HEK293T (cell line): ENCODE measurements at regions not wholly inside any gene's neighbourhood (a gene's known extent, or its start where the extent isn't known, plus 50 kb on each side); places are given as distances from the start of the nearest gene placed in this dataset.

Experiments used
- CTCF ChIA-PET: fragments of 350-600 bp; formaldehyde crosslinking; extraction: SDS; loops from one replicate; lab custom pipeline; 2021; ENCODE audit warnings: antibody characterized with exemption, inconsistent platforms; lab: Yijun Ruan, JAX
- POLR2A ChIA-PET: fragments of 350-600 bp; formaldehyde crosslinking; extraction: SDS; loops from one replicate; lab custom pipeline; 2020; ENCODE audit warnings: antibody characterized with exemption, inconsistent platforms; lab: Yijun Ruan, JAX
- DNase-seq: peaks from one replicate; pipeline ENCODE4 v3.0.0; 2012; ENCODE audit warnings: mixed read lengths; ENCODE audit errors: extremely low spot score
- ARNT ChIP-seq: fragments of 450-650 bp; IDR thresholded peaks from 2 replicates; pipeline ENCODE4 v1.6.1; 2017; ENCODE audit warnings: mild to moderate bottlenecking
- BHLHE40 ChIP-seq: fragments of 450-650 bp; IDR thresholded peaks from 2 replicates; pipeline ENCODE4 v1.6.1; 2016; ENCODE audit warnings: mild to moderate bottlenecking, moderate library complexity, borderline replicate concordance
- CTBP1 ChIP-seq: fragments of 450-650 bp; IDR thresholded peaks from 2 replicates; pipeline ENCODE4 v1.6.1; 2016; ENCODE audit warnings: borderline replicate concordance
- ELF4 ChIP-seq: fragments of 450-650 bp; IDR thresholded peaks from 2 replicates; pipeline ENCODE4 v1.6.1; 2017; ENCODE audit warnings: antibody characterized with exemption
- FOXA1 ChIP-seq: fragments of 450-650 bp; IDR thresholded peaks from 2 replicates; pipeline ENCODE4 v1.6.1; 2016; ENCODE audit warnings: mild to moderate bottlenecking
- FOXK2 ChIP-seq: fragments of 450-650 bp; IDR thresholded peaks from 2 replicates; pipeline ENCODE4 v1.6.1; 2016; ENCODE audit warnings: mild to moderate bottlenecking
- FOXM1 ChIP-seq: fragments of 450-650 bp; IDR thresholded peaks from 2 replicates; pipeline ENCODE4 v1.6.1; 2017; ENCODE audit warnings: mild to moderate bottlenecking, borderline replicate concordance
- HDGF ChIP-seq: fragments of 450-650 bp; IDR thresholded peaks from 2 replicates; pipeline ENCODE4 v1.6.1; 2017; ENCODE audit warnings: antibody characterized with exemption, borderline replicate concordance
- L3MBTL2 ChIP-seq: fragments of 450-650 bp; conservative IDR thresholded peaks from 2 replicates; pipeline ENCODE4 v1.6.1; 2016; ENCODE audit warnings: mild to moderate bottlenecking
- LEF1 ChIP-seq: fragments of 450-650 bp; IDR thresholded peaks from 2 replicates; pipeline ENCODE4 v1.6.1; 2017; ENCODE audit warnings: mild to moderate bottlenecking, borderline replicate concordance
- NFRKB ChIP-seq: fragments of 450-650 bp; IDR thresholded peaks from 2 replicates; pipeline ENCODE4 v1.6.1; 2016; ENCODE audit warnings: mild to moderate bottlenecking, moderate library complexity
- PKNOX1 ChIP-seq: fragments of 450-650 bp; IDR thresholded peaks from 2 replicates; pipeline ENCODE4 v1.6.1; 2016
- SP1 ChIP-seq: fragments of 450-650 bp; IDR thresholded peaks from 2 replicates; pipeline ENCODE4 v1.6.1; 2017
- SUZ12 ChIP-seq: fragments of 450-650 bp; IDR thresholded peaks from 2 replicates; pipeline ENCODE4 v1.6.1; 2016; ENCODE audit warnings: mild to moderate bottlenecking
- TARDBP ChIP-seq: fragments of 450-650 bp; IDR thresholded peaks from 2 replicates; pipeline ENCODE4 v1.6.1; 2016
- ZNF384 ChIP-seq: fragments of 450-650 bp; IDR thresholded peaks from 2 replicates; pipeline ENCODE4 v1.6.1; 2016

- DNase-seq: no peak
- ChIA-PET CTCF (interaction anchor here (0.6 to 1.2 kb wide), 2 partner anchors 183 to 267 kb away, joined by 3 to 4 read pairs; no protein-coding TSS in a partner anchor), POLR2A (interaction anchor here (0.6 kb wide), 1 partner anchor 444 kb away, joined by 3 read pairs; no protein-coding TSS in a partner anchor)
- TF ChIP-seq ZNF384: no peak
- TF ChIP-seq SP1: no peak
- TF ChIP-seq NFRKB: no peak
- TF ChIP-seq FOXA1: no peak
- no peak for TF ChIP-seq ARNT
- TF ChIP-seq LEF1: no peak
- TF ChIP-seq BHLHE40: no peak
- TF ChIP-seq CTBP1: no peak
- TF ChIP-seq FOXK2: no peak
- TF ChIP-seq PKNOX1: no peak
- TF ChIP-seq ELF4: no peak
- no peak for TF ChIP-seq HDGF
- TF ChIP-seq TARDBP: no peak
These were observed 78.0 kb upstream of the DYNC1I1 start for GRCh38 chr7:95694334-95694733.

GRCh38 chr7:95693551-95694333 lies 78.6 kb upstream of the DYNC1I1 start:
- CTCF ChIA-PET: interaction anchor here (0.6 to 1.2 kb wide), 2 partner anchors 182 to 266 kb away, joined by 3 to 4 read pairs; no protein-coding TSS in a partner anchor
- DNase-seq: no peak

GRCh38 chr7:95691464-95691863 lies 80.9 kb upstream of the DYNC1I1 start:
- POLR2A ChIA-PET: no interaction called here

More at GRCh38 chr7:95693551-95694333, 78.6 kb upstream of the DYNC1I1 start:
- TF ChIP-seq ELF4 (no peak), FOXM1 (no peak), FOXA1 (no peak), SP1 (no peak), TARDBP (no peak), LEF1 (no peak), CTBP1 (no peak), PKNOX1 (no peak), ZNF384 (no peak), BHLHE40 (no peak), L3MBTL2 (no peak), HDGF (no peak), FOXK2 (no peak), ARNT (no peak), NFRKB (no peak), SUZ12 (no peak)
- POLR2A ChIA-PET: no interaction called here

GRCh38 chr7:95690367-95690947 lies 81.9 kb upstream of the DYNC1I1 start:
- DNase-seq: peak; percentile 20
- TF ChIP-seq TARDBP (no peak), ZNF384 (peak; percentile 88), NFRKB (no peak), FOXM1 (no peak), FOXK2 (no peak)
- CTCF ChIA-PET: interaction anchor here (0.5 to 6.0 kb wide), 24 partner anchors 10 to 1408 kb away, joined by 3 to 48 read pairs (median 4); no protein-coding TSS in a partner anchor
- POLR2A ChIA-PET: no interaction called here

More at GRCh38 chr7:95691464-95691863, 80.9 kb upstream of the DYNC1I1 start:
- CTCF ChIA-PET: interaction anchor here (0.6 to 3.4 kb wide), 8 partner anchors 107 to 298 kb away, joined by 3 to 48 read pairs (median 3); no protein-coding TSS in a partner anchor
- no peak for TF ChIP-seq FOXM1
- TF ChIP-seq ZNF384: no peak
- TF ChIP-seq BHLHE40: no peak
- no peak for TF ChIP-seq HDGF
- TF ChIP-seq ELF4: no peak
- no peak for TF ChIP-seq CTBP1
- TF ChIP-seq SUZ12: no peak
- no peak for TF ChIP-seq NFRKB
- TF ChIP-seq TARDBP: no peak
- TF ChIP-seq LEF1: no peak
- no peak for TF ChIP-seq PKNOX1
- TF ChIP-seq ARNT: no peak
- no peak for TF ChIP-seq FOXA1
- TF ChIP-seq FOXK2: no peak
- no peak for TF ChIP-seq SP1
- DNase-seq: no peak

- ChIA-PET POLR2A (interaction anchor here (1.5 kb wide), 1 partner anchor 178 kb away, joined by 3 read pairs; no protein-coding TSS in a partner anchor), CTCF (interaction anchor here (0.6 to 6.0 kb wide), 11 partner anchors 14 to 438 kb away, joined by 3 to 73 read pairs (median 6); no protein-coding TSS in a partner anchor)
- DNase-seq: no peak
- TF ChIP-seq ARNT (no peak), FOXK2 (no peak), LEF1 (no peak), SP1 (no peak), L3MBTL2 (no peak), PKNOX1 (no peak), BHLHE40 (no peak), ELF4 (no peak), CTBP1 (no peak), FOXA1 (no peak), SUZ12 (no peak), FOXM1 (no peak), HDGF (no peak)
These were observed 83.3 kb upstream of the DYNC1I1 start for GRCh38 chr7:95688931-95689495.
